ENCODE measurements at regions not wholly inside any gene's neighbourhood (a gene's known extent, or its start where the extent isn't known, plus 50 kb on each side); places are given as distances from the start of the nearest gene placed in this dataset.

DNA sequence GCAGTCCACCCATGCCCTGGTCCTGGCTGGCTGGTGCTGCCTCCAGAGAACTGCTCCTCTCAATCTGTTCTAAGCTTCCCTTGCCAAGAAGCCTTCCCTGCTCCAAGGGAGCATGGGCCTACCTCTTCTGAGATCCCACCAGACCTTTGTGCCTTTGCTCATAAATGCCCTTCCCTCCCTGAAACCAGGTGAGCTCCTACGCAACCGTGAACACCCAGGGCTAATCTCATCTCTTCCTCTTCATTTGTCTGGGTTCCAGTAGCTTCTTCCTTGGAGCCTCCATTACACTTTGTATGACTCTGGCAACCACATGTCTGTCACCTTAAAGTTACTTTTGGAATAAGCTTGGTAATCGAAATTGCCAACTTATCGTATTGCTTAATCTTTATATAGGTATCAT is 270.6 kb downstream of the PBX3 start:
- Mint-ChIP-seq H3K27me3 (peaks cover 8% of the 10 kb centered on the region), H3K27ac (no peak overlapping the region), H3K36me3 (ENCODE audit: low read depth) (no peaks in the 10 kb centered on the region), H3K4me1 (ENCODE audit: low read depth) (no peaks in the 10 kb centered on the region), H3K9me3 (no peaks in the 10 kb centered on the region), H3K4me3 (no peak overlapping the region)
- CTCF ChIA-PET = interaction anchor here (0.7 kb wide), 1 partner anchor 1608 kb away, joined by 3 read pairs; no protein-coding TSS in a partner anchor
- Histone ChIP-seq H3K9me3 (ENCODE audit: control insufficient read depth in 1 of 2, insufficient read depth in 1 of 2, low read length in 2 of 2) (peaks cover 0 to 8% of the 10 kb centered on the region in 2 experiments), H3K27ac (ENCODE audit: low read depth in 1 of 2, low read length in 2 of 2) (no peak overlapping the region), H3K36me3 (ENCODE audit: insufficient read depth, low read length) (no peaks in the 10 kb centered on the region), H3K27me3 (ENCODE audit: control insufficient read depth in 1 of 2, insufficient read depth in 2 of 2, low read length in 2 of 2) (peaks cover 0 to 5% of the 10 kb centered on the region in 2 experiments), H3K4me1 (ENCODE audit: insufficient read depth, low read length) (no peaks in the 10 kb centered on the region), H3K4me3 (ENCODE audit: low read length) (no peak overlapping the region)
- no peak for ATAC-seq (ENCODE audit: poor library complexity)
- TF ChIP-seq, protein P1, sequence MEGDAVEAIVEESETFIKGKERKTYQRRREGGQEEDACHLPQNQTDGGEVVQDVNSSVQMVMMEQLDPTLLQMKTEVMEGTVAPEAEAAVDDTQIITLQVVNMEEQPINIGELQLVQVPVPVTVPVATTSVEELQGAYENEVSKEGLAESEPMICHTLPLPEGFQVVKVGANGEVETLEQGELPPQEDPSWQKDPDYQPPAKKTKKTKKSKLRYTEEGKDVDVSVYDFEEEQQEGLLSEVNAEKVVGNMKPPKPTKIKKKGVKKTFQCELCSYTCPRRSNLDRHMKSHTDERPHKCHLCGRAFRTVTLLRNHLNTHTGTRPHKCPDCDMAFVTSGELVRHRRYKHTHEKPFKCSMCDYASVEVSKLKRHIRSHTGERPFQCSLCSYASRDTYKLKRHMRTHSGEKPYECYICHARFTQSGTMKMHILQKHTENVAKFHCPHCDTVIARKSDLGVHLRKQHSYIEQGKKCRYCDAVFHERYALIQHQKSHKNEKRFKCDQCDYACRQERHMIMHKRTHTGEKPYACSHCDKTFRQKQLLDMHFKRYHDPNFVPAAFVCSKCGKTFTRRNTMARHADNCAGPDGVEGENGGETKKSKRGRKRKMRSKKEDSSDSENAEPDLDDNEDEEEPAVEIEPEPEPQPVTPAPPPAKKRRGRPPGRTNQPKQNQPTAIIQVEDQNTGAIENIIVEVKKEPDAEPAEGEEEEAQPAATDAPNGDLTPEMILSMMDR (IDR thresholded peaks at IDR 0.05) = no peak
- POLR2A ChIA-PET = no interaction called here
- intact Hi-C loops (cut with DNase I, micrococcal nuclease) = no loop called here
- no peak for DNase-seq

DNA sequence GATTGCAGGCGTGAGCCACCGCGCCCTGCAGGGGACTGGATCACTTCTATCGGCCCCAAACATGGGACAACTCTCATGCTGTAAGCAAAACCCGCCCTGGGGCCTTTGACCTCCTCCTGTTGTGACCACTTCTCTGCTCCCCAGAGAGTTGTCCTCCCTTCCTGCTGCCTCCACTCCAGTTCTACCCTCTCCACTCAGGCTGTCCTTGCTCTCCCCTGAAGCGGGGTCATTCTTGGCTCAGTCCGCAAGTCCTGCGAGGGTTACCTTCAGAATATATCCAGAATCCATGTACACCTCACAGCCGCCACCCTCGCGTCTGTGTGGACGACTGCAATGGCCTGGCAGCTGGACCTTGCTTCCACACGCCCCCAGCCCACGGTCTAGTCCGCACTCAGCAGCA is 273.7 kb downstream of the PBX3 start:
- DNase-seq (no peak), ATAC-seq (ENCODE audit: poor library complexity) (no peak)
- H3K36me3 ChIP-seq (ENCODE audit: insufficient read depth, low read length) = no peaks in the 10 kb centered on the region
- H3K9me3 Mint-ChIP-seq = no peaks in the 10 kb centered on the region
- no peak overlapping the region for H3K4me3 ChIP-seq (ENCODE audit: low read length)
- H3K36me3 Mint-ChIP-seq (ENCODE audit: low read depth) = no peaks in the 10 kb centered on the region
- no peaks in the 10 kb centered on the region for H3K27me3 ChIP-seq (ENCODE audit: control insufficient read depth in 1 of 2, insufficient read depth in 2 of 2, low read length in 2 of 2)
- peaks cover 5% of the 10 kb centered on the region for H3K27me3 Mint-ChIP-seq
- TF ChIP-seq, protein P1 (IDR thresholded peaks at IDR 0.05) = no peak
- no peaks in the 10 kb centered on the region for H3K4me1 ChIP-seq (ENCODE audit: insufficient read depth, low read length)
- H3K4me3 Mint-ChIP-seq = no peak overlapping the region
- ChIA-PET CTCF (no interaction called here), POLR2A (no interaction called here)
- H3K9me3 ChIP-seq (ENCODE audit: control insufficient read depth in 1 of 2, insufficient read depth in 1 of 2, low read length in 2 of 2) = peaks cover 0 to 8% of the 10 kb centered on the region in 2 experiments
- no peak overlapping the region for H3K27ac ChIP-seq (ENCODE audit: low read depth in 1 of 2, low read length in 2 of 2)
- no peak overlapping the region for H3K27ac Mint-ChIP-seq
- no peaks in the 10 kb centered on the region for H3K4me1 Mint-ChIP-seq (ENCODE audit: low read depth)
- intact Hi-C loops (cut with DNase I, micrococcal nuclease) = no loop called here

DNA sequence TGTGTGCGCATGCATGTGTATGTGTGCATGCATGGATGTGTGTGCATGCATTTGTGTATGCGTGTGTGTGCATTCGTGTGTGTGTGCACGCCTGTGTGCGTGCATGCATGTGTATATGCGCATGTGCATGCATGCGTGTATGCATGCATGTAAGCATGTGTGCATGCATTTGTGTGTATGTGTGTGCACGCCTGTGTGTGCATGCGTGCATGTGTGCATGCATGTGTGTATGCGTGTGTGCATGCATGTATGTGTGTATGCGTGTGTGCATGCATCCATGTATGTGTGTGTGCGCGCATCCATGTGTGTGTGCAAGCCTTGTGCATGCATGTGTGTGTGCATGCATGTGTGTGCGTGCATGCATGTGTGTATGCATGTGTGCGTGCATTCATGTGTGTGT is 276.8 kb downstream of the PBX3 start:
- H3K4me3 ChIP-seq (ENCODE audit: low read length) = no peak overlapping the region
- no peak for ATAC-seq (ENCODE audit: poor library complexity)
- TF ChIP-seq, protein P1 (IDR thresholded peaks at IDR 0.05) = no peak
- intact Hi-C loops (cut with DNase I, micrococcal nuclease) = no loop called here
- Mint-ChIP-seq H3K9me3 (no peaks in the 10 kb centered on the region), H3K27me3 (no peaks in the 10 kb centered on the region), H3K4me3 (no peak overlapping the region), H3K4me1 (ENCODE audit: low read depth) (no peaks in the 10 kb centered on the region), H3K36me3 (ENCODE audit: low read depth) (no peaks in the 10 kb centered on the region), H3K27ac (no peak overlapping the region)
- no peak for DNase-seq
- ChIA-PET POLR2A (no interaction called here), CTCF (no interaction called here)
- no peaks in the 10 kb centered on the region for H3K27me3 ChIP-seq (ENCODE audit: control insufficient read depth in 1 of 2, insufficient read depth in 2 of 2, low read length in 2 of 2)
- peaks cover 0 to 4% of the 10 kb centered on the region in 2 experiments for H3K9me3 ChIP-seq (ENCODE audit: control insufficient read depth in 1 of 2, insufficient read depth in 1 of 2, low read length in 2 of 2)
- H3K27ac ChIP-seq (ENCODE audit: low read depth in 1 of 2, low read length in 2 of 2) = no peak overlapping the region
- H3K4me1 ChIP-seq (ENCODE audit: insufficient read depth, low read length) = no peaks in the 10 kb centered on the region
- no peaks in the 10 kb centered on the region for H3K36me3 ChIP-seq (ENCODE audit: insufficient read depth, low read length)
